AG04450 (cell line): ENCODE measurements at regions not wholly inside any gene's neighbourhood (a gene's known extent, or its start where the extent isn't known, plus 50 kb on each side); places are given as distances from the start of the nearest gene placed in this dataset.

ENCODE experiments used
- CTCF ChIA-PET: fragments of 300-600, 350-600 bp; formaldehyde crosslinking; extraction: SDS; loops from one replicate; lab custom pipeline; 2022; ENCODE audit warnings: antibody characterized with exemption, inconsistent platforms; lab: Charles Lee
- POLR2A ChIA-PET: fragments of 350-600 bp; formaldehyde crosslinking; extraction: SDS; loops from one replicate; lab custom pipeline; 2021; ENCODE audit warnings: antibody characterized with exemption, inconsistent platforms; lab: Yijun Ruan, JAX
- DNase-seq: peaks from one replicate; pipeline ENCODE4 v3.0.0-alpha.2; 2011; ENCODE audit warnings: low read depth, low spot score
- H3K27ac ChIP-seq: one replicate; pipeline ENCODE4 v1.5.1; 2012; ENCODE audit warnings: low read depth, low read length, control low read depth
- H3K27me3 ChIP-seq: one replicate; pipeline ENCODE4 v1.6.0; 2012; ENCODE audit warnings: low read length; ENCODE audit not compliant: control insufficient read depth, insufficient read depth
- H3K4me3 ChIP-seq: 2 replicates; pipeline ENCODE4 v1.5.1; 2011; ENCODE audit warnings: mild to moderate bottlenecking, low read depth, low read length, control low read depth
- H3K9me3 ChIP-seq: 2 replicates; pipeline ENCODE4 v1.5.1; 2012; ENCODE audit warnings: low read length; ENCODE audit not compliant: control insufficient read depth, insufficient read depth
- TF ChIP-seq, protein P1 (sequence below): IDR thresholded peaks from 2 replicates; pipeline ENCODE4 v1.5.1; 2011; ENCODE audit warnings: low read depth, low read length, control low read depth, inconsistent platforms

DNA sequence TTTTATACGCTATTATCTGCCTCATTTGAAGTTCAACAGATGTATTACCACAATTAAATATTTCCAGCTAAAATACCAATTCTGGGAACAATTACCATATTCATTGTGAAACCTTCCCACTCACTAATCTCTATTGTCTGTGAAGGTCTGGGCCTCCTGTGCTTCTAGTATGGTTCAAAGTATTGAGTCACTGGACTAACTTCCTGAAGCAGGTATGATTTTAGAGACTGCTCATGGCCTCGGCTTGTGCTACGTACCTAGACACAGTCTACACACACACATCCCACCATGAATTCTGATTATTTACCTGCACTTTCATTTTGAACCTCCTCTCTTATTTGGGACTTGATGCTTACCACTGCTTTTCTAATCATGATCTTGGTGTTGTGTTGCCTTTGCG, 180.7 kb upstream of the EPHA4 start:
- Histone ChIP-seq H3K27me3 (no peaks in the 10 kb centered on the region), H3K27ac (no peak overlapping the region), H3K9me3 (no peaks in the 10 kb centered on the region), H3K4me3 (no peak overlapping the region)
- TF ChIP-seq, protein P1, sequence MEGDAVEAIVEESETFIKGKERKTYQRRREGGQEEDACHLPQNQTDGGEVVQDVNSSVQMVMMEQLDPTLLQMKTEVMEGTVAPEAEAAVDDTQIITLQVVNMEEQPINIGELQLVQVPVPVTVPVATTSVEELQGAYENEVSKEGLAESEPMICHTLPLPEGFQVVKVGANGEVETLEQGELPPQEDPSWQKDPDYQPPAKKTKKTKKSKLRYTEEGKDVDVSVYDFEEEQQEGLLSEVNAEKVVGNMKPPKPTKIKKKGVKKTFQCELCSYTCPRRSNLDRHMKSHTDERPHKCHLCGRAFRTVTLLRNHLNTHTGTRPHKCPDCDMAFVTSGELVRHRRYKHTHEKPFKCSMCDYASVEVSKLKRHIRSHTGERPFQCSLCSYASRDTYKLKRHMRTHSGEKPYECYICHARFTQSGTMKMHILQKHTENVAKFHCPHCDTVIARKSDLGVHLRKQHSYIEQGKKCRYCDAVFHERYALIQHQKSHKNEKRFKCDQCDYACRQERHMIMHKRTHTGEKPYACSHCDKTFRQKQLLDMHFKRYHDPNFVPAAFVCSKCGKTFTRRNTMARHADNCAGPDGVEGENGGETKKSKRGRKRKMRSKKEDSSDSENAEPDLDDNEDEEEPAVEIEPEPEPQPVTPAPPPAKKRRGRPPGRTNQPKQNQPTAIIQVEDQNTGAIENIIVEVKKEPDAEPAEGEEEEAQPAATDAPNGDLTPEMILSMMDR = no peak
- CTCF ChIA-PET = no interaction called here
- no peak for DNase-seq
- POLR2A ChIA-PET = no interaction called here

GRCh38 chr2:221750316-221750715, 178.2 kb upstream of the EPHA4 start:
- POLR2A ChIA-PET = no interaction called here
- Histone ChIP-seq H3K9me3 (no peaks in the 10 kb centered on the region), H3K27me3 (no peaks in the 10 kb centered on the region), H3K27ac (no peak overlapping the region), H3K4me3 (no peak overlapping the region)
- TF ChIP-seq, protein P1 = no peak
- DNase-seq = no peak
- CTCF ChIA-PET = no interaction called here

GRCh38 chr2:221747289-221747972, 175.3 kb upstream of the EPHA4 start:
- Histone ChIP-seq H3K9me3 (no peaks in the 10 kb centered on the region), H3K27me3 (no peaks in the 10 kb centered on the region), H3K27ac (no peak overlapping the region), H3K4me3 (no peak overlapping the region)
- ChIA-PET CTCF (no interaction called here), POLR2A (no interaction called here)
- TF ChIP-seq, protein P1 = no peak
- no peak for DNase-seq

- TF ChIP-seq, protein P1 = no peak
- Histone ChIP-seq H3K4me3 (no peak overlapping the region), H3K9me3 (no peaks in the 10 kb centered on the region), H3K27me3 (no peaks in the 10 kb centered on the region), H3K27ac (no peak overlapping the region)
- ChIA-PET POLR2A (no interaction called here), CTCF (no interaction called here)
- DNase-seq = no peak
Observed at GRCh38 chr2:221741496-221742211, 169.6 kb upstream of the EPHA4 start.

DNA sequence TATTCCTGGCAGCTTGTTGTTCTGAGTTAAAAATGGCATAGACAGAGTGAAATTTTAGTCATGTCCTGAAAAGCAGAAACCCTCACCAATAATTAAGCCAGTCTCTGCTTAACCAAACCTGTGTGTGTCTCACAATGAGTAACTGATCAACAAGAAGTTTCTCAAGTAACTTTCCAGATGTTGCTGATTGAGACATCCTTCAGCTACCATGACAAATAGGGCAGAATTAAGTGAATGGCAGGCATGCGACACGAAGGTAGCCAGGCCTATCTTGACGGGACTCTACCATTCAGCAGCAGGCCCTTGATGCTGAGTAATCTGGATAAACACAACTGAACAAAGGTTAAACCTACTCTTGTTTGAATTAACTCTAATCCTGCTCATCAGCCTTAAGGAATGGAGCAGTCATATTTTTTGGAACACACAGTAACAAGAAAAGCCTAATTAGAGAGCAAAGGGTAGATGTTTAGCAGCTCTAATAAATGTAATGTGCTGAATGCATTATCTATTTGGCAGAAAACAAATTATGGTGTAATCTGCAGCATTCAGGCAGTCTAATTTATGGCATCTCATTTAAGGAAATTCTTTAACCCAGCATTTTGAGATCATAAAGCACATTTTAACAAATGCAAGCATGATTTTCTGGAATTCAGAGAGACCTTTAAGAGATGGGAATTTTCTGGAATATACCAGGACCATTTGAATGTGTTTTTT, 159.5 kb upstream of the EPHA4 start:
- Histone ChIP-seq H3K27ac (no peak overlapping the region), H3K4me3 (no peak overlapping the region), H3K9me3 (no peaks in the 10 kb centered on the region), H3K27me3 (no peaks in the 10 kb centered on the region)
- TF ChIP-seq, protein P1 = no peak
- ChIA-PET POLR2A (no interaction called here), CTCF (no interaction called here)
- DNase-seq = no peak
